Femur (tissue), 1 donor: ENCODE measurements at regions not wholly inside any gene's neighbourhood (a gene's known extent, or its start where the extent isn't known, plus 50 kb on each side); places are given as distances from the start of the nearest gene placed in this dataset.
"Not testable (repeated sequence)": the region's sequence is repeated elsewhere in the genome, so short reads cannot be mapped to it uniquely, and the experiment has no call there.

Experiments
- DNase-seq: peaks from one replicate; pipeline ENCODE4 v3.0.0-alpha.2; 2017

DNA sequence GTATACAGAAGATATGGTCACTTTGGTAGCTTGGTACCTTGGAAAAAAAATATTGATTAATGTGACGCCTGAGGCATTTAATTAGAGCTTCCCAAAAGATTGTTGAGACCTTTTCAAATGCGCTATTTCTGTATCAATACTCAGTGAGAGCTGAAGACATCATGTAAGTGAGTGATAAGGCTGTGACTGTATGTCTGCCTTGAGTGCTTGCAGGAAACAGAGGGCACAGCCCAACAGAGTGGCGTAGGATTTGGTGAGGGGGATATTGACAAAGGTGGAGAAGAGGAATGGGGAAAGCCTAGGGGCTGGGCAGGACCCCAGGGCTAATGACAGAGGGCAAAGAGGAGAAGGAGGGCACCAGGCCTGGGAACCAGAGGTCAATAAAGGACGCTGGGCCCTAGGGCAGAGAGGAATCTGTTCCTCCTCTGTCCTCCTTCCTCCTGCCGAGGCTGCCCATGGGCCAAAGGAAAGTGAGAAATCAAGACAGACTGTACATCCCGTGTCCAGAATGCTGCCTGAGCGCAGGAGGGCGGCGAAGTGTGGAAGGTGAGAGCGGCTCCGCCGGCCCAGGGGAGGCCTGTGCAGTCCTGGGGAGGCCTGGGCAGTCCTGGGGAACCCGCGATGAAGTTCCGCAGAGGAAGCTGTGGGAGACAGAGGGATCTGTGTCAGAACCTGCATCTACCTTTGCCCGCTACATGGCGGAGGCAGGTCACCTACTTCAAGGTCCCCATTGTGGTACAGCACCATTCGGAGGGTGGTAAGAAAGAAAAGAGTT, 228.6 kb upstream of the PIEZO2 start:
- DNase-seq = no peak

DNA sequence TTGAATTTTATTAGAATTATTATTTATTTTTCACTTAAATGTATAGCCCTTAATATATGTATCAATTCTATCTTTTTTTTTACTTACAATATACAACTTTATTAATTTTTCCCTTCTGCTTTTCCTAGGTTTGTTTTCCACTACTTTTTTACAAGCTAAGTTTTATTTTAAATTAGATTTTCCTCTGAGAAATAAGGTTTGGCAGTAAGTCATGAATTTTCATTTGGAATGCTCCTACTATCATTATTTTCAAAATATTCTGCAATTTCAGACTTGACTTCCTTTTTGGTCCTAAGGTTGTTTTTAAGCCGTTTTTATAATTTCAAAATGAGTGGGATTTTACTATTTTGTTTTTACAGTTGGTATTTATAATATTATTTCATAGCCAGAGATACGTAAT, 222.8 kb upstream of the PIEZO2 start:
- no peak for DNase-seq

DNA sequence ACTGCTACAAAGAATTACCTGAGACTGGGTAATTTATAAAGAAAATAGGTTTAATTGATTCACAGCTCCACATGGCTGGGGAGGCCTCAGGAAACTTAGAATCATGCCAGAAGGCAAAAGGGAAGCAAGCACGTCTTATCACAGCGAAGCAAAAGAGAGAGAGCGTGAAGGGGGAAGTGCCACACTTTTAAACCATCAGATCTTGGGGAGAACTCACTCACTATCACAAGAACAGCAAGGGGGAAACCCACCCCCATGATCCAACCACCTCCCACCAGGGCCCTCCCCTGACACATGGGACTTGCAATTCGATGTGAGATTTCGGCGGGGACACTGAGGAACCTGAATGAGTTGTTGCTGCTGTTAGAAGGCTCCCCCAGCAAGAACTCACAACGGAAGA, 220.2 kb upstream of the PIEZO2 start:
- DNase-seq = no peak

DNA sequence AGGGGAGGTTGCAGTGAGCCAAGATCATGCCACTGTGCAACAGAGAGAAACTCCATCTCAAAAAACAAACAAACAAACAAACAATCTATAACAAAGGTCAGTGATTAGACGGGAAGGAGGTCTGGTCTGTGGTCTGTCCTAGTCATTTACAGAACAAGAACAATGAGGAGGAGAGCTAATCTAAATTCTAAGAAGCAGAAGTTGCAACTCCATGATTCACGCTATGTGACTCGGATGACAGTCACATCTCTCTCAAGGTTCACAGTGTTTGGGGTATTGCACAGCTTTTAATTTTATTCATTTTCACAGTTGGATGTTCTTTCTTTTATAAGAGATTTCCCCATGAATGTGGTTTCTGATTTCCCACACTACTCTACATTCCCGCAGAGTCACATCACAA, 218.7 kb upstream of the PIEZO2 start:
- no peak for DNase-seq

DNA sequence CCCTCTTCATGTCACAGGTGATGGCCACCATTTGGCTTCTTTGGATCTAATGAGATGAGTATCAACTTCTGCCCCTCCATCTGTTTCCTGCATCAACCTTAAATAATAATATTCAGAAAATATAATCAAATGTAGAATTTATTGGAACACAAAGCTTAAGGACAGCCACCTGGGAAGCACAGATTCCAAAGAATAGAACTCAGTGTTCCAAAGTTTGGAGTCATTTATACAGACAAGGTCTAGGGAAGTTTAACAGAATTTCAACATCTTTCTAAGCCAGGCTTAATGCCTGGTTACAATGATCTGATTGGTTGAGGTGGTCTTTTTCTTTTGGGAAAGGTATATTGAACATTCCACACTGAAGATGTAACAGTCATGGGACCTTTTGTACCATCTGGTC, 218.0 kb upstream of the PIEZO2 start:
- DNase-seq = no peak

DNA sequence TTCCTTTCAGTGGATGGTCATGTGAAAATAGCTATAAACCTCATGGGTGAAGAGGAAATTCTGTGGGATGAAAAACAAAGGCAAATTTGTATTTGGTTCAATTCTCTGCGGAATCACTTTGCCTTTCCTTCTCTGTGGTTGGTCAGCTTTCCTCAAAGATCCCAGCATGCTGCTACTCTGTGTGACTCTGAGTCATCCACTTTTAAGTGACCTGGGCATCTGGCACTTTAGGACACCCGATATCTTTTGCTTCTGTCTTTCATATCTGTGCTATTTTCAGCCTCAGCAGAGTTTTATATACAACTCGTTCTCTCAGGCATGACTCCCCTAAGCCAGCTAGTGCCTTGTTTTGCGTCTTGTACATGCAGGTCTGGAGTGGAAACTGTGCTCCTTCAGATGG, 217.0 kb upstream of the PIEZO2 start:
- DNase-seq = peak; percentile 44

DNA sequence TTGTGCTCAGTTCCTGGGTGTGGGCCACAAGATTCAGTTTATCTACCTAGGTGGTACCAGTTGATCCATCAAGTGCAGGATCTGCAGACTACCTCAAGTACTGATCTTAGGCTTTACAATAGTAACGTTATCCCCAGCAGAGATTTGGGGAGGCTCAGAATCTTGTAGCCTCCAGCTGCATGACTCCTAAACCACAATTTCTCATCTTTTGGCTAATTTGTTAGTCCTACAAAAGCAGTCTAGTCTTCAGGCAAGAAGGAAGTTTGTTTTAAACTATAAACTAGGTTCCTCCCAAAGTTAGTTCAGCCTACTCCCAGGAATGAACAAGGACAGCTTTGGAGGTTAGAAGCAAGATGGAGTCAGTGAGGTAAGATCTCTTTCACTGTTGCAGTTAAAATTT, 213.5 kb upstream of the PIEZO2 start:
- no peak for DNase-seq

DNA sequence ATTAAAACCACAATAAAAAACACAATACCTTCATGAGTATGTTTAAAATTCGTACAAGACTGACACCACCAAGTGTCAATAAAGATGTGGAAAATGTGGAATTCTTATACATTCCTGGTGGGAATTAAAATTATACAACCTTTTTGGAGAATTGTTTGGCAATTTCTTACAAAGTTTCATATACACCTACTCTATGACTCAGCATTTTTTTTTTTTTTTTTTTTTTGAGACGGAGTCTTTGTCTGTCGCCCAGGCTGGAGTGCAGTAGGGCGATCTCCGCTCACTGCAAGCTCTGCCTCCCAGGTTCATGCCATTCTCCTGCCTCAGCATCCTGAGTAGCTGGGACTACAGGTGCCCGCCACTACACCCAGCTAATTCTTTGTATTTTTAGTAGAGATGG, 212.5 kb upstream of the PIEZO2 start:
- not testable (repeated sequence) for DNase-seq

DNA sequence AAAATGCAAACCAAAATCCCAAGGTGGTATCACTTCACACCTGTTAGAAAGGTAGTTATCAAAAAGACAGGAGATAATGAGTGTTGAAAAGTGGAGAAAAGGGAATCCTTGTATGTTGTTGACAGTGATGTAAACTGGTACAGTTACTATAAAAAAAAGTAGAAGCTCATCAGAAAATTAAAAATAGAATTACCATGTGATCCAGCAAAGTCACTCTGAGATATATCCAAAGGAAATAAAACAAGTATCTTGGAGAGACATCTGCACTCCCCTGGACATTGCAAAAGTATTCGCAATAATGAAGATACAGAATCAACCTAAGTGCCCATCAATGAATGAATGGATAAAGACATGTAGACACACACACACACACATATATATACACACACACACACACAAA, 208.3 kb upstream of the PIEZO2 start:
- DNase-seq = no peak

DNA sequence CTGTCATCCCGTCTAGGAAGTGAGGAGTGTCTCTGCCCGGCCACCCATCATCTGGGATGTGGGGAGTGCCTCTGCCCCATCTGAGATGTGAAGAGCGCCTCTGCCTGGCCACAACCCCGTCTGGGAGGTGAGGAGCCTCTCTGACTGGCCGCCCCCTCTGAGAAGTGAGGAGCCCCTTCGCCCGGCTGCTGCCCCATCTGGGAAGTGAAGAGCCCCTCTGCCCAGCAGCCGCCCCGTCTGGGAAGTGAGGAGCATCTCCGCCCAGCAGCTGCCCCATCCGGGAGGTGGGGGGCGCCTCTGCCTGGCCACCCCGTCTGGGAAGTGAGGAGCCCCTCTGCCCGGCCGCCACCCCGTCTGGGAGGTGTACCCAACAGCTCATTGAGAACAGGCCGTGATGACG, 195.2 kb upstream of the PIEZO2 start:
- DNase-seq = not testable (repeated sequence)

DNA sequence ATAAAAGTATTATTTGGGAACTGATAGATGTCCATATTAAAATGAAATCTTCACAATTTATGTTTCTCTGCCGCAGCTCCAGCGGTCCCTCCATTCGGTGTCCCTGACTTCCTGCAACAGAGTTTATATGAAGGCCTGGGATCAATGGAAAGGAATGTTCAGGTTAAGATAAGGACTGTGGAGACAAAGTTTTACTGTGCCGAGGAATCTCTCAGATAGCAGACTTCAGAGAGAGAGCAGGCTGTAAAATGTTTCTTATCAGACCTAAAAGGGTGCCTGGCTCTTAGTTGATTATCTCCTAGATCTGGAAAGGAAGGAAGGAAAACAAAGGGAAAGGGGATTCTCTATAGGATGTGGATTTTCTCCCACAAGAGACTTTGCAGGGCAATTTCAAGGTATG, 193.7 kb upstream of the PIEZO2 start:
- no peak for DNase-seq

DNA sequence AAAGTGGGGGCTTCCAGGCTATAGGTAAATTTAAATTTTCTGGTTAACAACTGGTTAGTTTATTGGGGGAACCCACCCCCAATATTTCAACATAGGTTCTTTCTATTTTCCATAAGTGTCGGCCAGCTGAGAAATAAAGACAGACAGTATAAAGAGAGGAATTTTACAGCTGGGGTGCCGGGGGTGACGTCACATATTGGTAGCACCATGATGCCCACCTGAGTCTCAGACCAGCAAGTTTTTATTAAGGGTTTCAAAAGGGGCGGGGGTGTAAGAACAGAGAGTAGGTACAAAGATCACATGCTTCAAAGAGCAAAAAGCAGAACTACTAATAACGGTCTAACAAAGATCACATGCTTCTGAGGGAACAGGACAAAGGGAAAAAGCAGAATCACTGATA, 192.7 kb upstream of the PIEZO2 start:
- DNase-seq = not testable (repeated sequence)

DNA sequence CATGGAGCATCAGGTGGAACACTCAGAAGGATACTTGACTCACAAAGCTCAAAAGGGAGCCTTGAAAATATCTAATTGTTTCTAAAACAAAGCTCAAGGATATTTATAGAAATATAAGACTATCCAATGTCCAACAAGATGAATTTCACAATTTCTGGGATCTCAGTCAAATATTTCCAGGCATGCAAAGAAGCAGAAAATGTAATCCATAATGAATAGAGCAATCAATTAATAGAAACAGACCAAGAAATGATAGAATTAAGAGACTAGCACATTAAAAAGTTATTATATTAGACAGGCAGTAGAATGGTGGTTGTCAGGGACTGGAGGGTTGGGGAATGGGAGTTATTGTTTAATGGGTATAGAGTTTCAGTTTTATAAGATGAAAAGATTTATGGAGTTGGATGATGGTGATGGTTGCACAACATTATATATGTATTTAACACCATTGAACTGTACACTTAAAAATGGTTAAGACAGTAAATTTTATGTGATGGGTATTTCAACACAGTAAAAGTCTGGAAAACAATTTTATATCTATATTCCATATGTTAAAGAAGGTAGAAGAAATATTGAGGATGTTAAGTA, 189.9 kb upstream of the PIEZO2 start:
- DNase-seq = no peak

DNA sequence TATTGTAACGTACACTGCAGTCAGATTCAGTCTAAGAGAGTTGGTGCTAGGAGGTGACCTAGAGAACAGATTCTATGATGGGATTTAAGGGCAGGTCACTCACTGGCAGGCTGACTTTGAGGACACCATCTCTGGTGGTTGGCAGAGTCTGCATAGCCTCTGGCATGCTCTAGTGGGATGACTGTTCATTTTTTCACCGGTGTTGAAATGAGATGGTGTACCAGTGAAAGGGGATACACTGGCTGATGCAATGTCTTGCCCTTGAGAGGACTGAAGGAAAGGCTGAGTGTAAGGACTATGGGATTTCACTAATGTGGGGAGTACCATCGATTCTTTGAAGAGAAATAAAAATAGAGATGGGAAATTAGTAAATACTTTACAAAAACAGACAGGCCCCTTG, 186.9 kb upstream of the PIEZO2 start:
- no peak for DNase-seq

DNA sequence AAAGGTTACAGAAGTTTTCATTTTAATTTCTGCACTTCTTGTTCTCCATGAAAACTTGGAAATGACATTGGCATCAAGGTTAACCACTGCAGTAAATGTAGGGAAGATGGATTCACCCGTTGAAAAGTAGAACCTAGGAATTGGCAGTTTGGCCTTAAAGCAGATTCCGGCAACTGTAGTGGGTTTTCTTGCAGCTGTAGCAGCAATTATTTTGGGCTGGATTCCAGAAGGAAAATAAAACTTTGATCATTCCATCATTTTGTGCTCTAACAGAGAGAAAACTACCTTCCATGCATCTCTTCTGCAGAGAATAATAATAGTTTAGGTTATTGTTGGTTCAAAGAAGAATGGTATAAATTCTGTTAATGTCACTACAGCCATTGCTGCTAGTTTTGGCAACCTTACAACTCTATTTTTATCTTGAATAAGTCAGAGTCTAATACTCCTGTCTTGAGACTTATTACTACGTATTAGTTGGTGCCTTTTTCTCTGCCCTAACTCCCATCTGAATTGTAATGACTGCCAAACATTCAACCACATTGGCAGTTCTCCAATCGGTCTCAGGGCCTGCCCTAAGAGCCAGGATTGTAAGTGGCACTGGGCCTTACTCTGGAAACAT, 178.1 kb upstream of the PIEZO2 start:
- DNase-seq = peak; percentile 45

DNA sequence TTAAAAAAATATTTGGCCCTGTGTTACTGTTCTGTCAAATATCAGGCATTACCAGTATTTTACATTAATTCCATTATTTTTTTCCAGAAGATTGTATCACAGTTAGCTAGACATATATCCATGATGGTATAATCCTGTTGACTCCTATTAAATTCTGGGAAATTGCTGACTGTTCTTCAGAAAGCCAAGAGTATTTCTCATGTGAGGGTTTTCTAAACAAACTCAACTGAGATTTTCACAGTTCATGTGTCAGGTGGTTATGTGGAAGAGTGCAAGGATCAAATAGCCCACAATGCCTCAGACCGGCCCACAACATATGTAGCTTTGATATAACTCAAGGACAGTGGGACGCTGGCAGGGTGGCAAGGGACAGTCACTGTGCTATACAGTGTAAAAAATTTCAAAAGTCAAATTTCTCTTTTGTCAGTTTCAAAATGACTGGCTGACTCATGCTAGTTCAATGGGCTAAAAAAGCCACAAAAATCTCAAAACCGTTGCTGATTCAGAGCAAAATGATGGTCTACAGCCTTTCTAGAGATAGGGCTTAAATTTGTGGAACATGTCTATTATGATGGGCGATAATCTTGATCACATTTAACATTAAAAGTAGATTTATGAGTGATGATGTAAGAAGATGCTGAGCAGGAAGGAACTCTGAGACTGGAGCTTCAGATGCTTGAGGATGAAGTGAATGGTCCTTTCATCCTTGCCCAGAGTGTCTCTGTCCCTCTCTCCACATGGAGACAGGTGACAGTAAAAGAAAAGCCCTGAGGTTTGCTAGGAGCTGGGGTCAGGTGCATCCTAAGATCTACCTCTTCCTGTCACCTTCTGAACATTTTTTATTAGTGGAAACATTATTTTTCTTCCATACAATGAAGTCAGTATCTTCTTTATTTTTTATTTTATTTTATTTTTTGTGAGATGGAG, 175.8 kb upstream of the PIEZO2 start:
- no peak for DNase-seq

DNA sequence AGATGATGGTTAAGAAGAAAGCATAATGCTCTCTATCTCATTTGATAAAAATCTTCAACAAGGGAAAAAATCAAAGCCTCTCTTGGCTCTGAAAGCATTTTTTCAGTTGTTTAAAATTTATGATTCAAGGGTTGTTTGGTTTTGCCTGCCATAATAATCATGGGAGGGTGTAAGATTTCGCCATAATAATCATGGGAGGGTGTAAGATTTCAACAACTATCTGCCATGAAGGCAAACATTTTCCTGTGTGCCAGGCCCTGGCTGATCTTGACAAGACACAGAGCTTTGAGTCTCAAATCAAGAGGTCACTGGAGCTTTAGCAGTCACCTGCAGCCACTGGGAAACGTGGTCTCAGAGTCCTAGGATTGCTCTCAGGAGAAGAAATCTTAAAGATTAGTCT, 175.1 kb upstream of the PIEZO2 start:
- no peak for DNase-seq

DNA sequence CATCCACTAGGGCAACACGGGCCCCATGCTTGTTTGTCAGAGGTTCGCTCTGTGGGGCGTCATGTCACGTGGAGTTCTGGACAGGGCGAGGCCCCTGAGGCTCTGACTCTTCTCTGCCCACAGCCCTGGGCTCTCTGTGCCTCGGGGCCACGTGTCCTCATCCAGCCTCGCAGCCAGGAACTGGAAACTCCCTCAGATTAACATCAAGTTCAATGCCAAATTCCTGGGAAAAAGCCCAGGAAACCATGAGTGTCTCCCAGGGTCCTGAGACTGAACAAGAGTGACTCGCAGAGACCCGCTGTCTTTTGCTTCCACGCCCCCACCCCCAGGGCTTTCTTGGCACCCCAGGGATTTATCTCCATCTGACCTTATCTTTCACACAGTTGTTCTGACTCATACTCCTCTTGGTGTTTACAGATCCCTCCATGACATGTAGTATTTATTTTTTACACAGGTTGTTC, 174.0 kb upstream of the PIEZO2 start:
- no peak for DNase-seq

DNA sequence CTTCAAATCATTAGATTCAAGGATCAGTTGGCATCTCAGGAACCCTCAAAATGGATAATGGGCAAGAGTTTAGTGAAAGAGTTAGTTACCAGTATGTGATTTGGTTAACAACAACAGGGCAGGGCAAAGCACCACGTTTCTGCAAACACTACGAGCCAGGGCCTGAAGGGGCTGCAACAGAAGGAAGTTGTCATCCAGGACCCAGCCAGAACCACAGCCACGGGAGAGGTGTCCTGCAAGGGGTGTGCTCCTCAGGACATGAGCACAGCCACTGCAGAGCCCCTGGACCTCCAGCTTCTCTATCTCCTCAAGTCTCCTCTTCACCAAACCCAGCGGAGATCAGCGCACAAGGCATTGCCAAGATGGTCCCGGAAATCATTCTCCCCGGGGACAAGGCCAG, 173.3 kb upstream of the PIEZO2 start:
- DNase-seq = no peak

DNA sequence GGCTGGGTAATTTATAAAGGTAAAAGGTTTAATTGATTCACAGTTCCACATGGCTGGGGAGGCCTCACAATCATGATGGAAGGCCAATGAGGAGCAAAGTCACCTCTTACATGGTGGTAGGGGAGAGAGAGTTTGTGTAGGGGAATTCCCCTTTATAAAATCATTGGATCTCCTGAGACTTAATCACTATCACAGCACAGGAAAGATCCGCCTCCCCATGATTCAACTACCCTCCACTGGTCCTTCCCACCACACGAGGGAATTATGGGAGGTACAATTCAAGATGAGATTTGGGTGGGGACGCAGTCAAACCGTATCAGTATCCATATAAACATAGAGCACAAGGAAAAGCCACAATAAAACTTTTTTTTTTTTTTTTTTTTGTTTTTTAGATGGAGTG, 172.6 kb upstream of the PIEZO2 start:
- no peak for DNase-seq

DNA sequence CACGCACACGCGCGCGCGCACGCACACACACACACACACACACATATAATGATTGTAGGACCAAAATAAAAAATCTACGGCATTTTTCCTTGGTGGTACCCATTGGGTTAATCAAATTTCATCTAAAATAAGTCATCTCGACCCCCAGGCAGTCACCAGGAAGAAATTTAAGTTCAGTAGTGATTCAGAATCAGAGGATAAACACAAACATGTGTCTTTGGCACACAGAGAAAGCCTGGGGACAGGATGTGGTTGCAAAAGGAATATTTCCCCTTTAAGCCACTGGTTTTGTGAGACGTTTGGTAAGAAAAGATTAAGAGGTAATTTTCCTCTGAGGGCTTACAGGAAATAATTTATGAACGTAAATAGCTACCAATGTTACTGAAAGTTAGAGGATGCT, 171.6 kb upstream of the PIEZO2 start:
- no peak for DNase-seq

DNA sequence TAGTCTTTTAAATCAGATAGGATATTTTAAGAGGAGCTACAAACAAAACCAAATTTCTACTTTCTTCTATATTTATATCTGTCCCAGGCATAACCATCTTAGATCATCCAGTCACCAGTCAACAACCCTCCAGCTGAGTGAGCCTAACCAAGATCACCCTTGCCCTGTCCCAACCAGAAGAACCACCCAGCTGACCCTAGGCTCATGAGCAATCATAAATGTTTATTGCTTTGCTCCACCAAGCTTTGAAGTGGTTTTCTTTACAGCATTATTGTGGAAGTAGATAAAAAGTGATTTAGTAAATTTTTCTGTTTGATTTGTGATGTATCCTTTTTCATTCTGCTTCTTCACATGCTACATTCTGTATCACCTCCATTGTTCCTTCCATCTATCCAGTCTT, 167.2 kb upstream of the PIEZO2 start:
- DNase-seq = no peak

DNA sequence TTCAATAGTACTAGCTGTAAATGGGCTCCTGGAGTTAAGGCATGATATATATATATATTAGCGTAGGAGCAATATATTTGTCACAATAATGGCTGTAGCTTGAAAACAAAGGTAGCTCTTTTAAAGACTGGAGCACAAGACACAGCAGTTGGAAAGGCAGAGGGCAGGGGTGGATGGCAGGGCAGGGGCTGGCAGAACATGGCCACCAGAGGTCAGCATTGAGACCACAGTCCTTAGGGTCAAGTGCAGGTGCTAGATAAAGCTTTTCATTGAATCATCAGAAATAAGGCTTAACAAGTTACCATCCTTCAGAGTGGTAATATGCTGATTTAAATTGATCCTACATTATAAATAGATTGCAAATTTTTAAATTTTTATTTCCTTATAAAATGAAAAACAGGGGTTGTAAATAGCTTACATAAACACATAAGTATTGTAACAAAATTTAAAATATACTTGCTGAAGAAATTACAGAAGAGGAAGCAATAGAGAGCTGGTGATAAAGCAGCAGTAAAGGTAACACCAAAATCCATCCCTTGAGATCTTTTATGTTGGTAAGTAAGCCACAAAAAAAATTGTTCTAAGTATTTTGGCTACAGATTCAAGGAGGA, 161.2 kb upstream of the PIEZO2 start:
- DNase-seq = peak; percentile 40
